CD4-positive, alpha-beta T cell treated with Interleukin-1 beta for 1 hour (primary cell): ENCODE measurements at regions not wholly inside any gene's neighbourhood (a gene's known extent, or its start where the extent isn't known, plus 50 kb on each side); places are given as distances from the start of the nearest gene placed in this dataset.
"Not testable (repeated sequence)": the region's sequence is repeated elsewhere in the genome, so short reads cannot be mapped to it uniquely, and the experiment has no call there.

Experiments
- DNase-seq, 2 donors: peaks; one replicate each; pipeline ENCODE4 v3.0.0-alpha.2; 2020 to 2022

DNA sequence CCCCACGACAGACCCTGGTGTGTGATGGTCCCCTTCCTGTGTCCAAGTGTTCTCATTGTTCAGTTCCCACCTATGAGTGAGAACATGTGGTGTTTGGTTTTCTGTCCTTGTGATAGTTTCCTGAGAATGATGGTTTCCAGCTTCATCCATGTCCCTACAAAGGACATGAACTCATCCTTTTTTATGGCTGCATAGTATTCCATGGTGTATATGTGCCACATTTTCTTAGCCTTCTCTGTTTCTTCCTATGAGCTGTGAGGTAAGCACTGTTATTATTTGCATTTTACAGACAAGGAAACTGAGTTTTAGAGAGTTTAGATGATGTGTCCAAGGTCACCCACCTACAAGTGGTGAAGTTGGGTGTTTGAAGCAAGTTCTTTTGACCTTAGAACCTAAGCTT lies 51.1 kb upstream of the BNC1 start:
- DNase-seq = not testable (repeated sequence)

DNA sequence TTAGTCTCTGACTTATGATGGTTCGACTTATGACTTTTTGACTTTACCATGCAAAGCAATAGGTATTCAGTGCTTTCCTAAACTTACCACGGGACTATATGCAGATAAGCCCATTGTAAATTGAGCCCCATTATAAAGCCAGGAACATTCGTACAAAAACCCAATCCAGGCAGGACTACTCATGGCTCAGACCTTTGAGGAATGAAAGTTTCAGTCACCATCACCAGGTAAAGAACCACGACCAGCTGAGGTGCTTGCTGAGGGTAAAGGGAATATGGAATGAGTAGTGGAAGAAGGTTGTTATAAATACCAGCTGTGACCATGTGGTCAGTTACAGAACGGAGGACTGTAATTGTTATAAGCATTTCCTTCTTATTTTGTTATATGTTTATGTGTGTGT lies 54.9 kb upstream of the BNC1 start:
- no peak for DNase-seq

DNA sequence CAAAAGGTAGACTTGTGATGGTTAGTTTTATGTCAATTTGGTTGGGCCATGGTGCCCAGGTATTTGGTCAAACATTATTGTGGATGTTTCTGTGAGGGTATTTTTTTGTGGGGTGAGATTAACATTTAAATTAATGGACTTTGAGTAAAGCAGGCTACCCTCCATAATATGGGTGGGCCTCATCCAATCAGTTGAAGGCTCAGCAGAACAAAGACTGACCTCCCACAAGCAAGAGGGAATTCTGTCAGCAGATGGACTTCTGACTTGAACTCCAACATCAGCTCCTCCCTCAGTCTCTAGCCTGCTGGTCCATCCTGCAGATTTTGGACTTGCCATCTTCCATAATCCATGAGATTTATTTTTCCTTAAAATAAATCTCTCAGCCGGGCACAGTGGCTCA lies 55.6 kb upstream of the BNC1 start:
- no peak for DNase-seq

DNA sequence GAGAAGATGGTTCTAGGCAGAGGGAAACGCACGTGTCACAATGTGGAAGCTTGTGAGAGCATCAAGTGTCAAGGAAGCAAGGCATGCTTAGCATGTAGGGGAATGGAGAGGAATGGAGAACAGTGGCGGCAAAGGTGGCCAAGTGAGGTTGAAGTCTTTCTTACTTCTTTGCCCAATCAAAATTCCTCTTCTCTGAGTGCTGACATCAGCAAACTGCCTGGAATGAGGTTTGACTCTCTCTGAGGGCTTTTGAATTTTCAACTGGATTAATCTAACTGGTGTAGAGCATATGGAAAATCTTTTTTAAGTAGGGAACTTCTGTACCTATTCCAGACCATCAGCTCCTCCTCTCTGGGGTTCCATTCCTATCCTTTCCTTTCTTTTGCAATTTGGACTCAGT lies 61.9 kb upstream of the BNC1 start:
- DNase-seq = no peak

DNA sequence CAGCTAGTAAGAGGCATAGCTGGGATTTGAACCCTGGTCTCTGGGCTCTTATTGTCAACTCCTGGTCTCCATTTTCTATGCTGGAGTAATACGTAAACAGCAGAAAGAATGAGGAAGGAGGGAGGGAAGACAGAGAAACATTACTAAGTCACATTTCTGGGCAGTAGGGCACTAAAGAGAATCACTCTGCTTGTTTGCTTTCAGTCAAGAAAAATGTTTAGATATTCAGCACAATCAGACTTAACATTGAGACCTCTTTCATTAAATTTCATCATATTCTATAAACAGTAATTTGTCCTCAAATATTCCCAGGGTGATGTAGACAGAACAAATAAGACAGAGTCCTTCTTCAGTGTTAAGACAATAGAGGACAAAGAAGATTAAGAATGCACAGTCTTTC lies 67.7 kb upstream of the BNC1 start:
- DNase-seq = no peak

DNA sequence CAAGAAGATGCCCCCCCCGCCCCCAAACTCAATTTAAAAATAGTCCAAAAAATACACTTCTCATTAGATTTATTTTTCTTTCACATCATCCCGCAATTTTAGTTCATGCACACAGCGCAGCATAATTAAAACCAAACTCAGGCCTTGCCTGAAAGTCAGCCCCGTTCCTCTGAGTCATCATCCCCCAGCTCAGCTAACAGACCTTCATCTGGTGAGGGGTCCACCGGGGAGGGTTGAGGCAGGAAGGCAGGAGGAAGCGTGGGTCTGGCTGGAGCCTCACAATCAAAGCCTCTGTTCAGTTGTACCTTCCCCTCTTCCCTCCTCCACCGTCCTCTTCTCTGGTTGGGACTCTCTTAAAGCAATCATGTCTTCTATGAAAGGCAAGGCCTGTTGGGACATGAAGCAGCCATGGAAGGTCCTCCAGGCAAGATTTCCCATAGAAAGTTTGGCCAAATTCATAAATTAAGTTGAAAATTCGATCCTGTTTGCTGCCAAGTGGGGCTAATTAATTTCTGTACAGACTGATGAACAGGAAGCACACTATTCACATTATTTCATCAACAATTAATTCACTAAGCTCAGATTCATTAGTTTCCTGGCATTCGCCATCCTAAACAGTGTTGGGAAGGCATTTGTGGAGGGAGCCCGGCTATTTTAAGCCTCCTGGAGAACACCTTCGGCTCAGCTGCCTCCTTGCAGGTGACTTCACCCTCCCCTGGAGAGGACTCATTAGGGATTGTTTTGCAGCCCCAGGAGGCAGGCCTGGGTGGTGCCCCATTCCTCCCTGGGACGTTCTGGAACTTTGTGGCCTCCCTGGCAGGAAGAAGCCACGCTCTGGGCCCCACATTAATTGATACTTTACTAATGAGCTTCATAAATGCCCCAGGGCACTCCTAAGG lies 72.3 kb upstream of the BNC1 start:
- DNase-seq = no peak

DNA sequence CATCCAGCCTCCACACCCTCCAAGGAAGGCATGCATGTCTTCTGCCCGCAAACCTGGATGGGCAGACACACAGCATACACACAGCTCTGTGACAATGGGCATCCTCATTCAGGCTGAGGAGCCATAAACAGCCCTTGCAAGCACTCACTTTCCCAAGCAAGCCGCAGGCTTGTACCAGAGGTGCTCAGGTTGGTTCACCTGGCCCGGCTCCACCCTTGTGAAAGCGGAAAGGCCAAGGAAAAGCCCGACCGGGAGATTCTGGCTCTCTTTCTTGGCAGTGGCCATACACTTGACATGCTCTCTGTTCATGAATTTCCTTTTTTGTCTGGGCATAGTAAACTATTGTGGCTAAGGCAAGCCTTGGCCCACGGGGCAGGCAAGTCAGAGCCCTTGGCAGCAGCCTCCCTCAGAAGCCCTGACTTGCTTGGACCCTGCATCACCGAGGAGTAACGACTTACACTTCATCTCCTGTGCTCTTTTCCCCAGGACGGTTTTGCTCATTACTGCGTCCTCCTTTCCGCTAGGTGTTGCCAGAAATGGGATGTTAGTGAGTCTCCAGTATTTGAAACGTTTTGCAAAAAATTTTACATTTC lies 74.6 kb upstream of the BNC1 start:
- no peak for DNase-seq

DNA sequence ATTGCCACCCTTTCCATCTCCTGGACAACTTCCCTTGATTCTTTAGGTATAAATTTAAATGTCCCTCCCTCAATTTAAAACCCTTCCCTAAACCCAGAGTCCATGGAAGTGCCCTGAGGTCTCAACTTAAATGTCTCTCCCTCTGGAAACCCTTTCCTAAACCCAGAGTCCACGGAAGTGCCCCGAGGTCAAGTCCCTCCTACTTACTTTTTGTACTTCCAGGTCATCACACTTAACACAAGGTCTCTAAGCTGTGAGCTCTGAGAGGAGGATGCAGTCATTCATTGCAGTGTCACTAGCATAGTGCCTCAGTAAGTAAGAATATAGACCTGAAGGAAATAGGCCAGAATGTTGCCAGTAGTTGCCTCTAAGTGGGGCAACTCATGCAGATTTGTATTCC lies 78.2 kb upstream of the BNC1 start:
- no peak for DNase-seq

DNA sequence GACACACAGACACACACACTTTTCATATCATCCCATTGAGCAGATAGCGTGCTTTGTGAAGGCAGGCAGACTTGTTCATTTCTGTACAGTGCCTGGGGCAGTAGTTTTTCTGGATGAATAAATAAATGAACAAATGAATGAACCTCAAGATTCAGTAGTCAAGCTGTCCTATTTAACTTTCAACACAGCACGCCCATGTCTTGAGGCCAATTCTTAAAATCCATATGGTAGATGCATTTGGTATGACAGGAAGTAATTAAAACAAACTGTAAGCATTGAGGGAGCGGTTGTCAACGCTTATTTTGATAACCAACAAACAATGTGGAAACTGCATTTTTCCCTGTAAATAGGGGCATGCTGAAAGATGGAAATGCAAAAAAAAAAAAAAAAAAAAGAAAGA lies 80.0 kb upstream of the BNC1 start:
- DNase-seq = no peak

DNA sequence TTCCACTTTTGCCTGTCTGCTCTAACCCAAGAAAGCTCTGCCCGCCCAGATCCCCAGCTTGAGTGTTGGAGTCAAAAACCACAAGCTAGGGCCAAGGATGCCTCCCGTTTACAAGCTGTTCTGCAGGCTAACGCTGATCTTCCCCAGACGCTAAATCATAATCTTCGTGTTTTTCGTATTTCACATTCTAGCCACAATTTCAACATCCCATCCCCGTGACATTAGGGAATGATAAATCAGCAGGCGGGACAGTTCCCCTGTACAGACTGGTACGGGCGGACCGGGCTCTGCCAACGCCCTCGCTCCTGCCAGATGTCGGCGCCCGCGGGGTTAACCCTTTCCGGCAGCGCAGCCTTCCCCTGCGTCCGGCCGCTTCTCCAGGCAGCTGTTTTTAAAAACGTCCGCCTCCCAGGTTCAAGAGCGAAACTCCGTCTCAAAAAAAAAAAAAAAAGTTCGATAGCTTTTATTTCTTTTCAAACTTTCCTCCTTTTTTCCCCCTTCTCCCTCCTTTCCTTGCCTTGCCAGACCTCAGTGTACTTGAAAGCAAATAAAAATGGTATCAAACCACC lies 81.0 kb upstream of the BNC1 start:
- DNase-seq = peak in 1 of 2 donors; percentile 2

DNA sequence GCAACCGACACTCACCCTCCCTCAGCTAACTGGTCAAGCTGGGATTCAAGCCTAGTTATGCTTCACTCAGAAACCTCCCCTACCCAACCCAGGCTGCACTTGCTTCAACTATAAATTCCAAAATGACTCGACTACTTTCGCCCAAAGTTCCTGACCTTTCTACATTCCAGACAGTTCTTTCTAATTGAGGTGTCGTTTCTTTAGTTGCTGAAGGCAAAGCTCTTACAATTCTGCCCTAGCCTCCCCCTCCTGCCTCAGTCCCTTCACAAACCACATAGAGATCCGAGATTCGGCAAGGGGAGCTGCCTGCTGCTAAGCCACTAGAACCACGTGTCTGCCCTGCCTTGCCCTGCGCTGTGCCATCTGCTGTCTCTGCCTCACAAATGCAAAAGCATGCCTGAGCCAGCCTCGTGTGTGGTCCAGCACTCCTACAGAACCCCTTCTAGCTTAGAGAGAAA lies 74.7 kb upstream of the SH3GL3 start:
- no peak for DNase-seq

DNA sequence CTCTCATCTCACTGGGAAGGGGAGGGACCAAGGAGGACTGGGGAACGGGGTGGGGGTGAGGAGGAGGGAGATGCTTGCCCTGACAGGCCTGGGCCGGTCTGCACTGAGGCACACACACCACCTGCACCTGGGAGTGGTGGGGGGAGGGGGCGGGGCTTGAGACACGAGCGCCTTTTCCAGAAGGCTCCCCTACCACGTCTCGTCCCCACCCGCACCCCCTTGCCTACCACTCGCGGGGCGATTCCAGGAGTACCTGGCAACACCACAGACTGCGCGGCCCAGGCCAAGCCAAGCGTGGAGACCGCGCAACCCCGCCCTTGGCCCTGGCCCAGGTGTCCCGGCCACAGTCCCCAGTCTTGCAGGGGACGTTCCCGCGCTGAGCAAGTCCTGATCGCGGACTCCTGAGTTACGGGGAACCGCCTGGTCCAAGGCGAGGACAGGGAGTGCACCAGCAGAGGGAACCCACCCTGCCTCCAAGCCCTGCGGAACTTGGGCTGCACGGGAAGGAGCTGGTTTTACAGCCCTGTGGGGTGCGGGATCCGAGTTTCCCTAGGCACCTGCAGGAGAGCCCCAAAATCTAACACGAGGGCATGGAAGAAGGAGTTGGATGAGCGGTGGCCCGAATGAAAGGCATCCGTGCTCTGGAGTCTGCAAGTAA lies 68.1 kb upstream of the SH3GL3 start:
- no peak for DNase-seq

DNA sequence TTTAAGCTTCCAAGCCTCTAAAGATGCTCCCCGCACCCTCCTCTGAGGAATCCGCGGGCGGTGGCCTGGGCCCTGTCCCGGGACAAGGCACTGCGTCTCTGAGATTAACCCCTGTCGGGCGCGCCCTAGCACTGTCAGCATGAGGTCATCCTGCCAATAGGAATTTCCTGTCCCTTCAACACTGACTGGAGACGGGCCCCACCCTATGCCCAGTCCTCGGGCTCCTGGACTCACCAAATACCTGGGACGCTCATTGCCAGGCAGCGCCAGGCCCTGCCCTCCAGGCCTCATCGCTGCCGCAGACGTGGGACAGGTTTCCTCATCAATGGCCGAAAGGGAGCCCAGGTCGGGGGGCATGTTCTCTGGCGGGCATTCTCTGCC lies 67.6 kb upstream of the SH3GL3 start:
- no peak for DNase-seq

DNA sequence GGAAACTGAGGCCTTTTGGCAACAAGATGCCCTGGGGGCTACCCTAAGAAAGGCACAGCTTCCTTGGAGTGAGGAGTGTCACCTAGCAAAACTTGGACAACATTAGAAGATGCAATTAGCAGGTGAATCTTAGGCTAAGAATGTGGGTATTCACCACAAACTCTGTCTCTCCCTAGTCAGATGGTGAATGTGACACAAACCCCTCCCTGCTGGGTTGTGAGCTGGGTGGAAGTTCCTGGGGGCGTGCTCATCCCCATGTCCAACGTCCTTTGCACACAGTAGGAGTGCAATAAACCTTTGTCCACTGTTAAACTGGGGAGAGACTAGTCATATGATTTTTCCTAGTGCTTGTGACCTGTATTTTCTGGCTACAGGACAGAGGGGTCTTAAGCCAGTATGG lies 67.1 kb upstream of the SH3GL3 start:
- no peak for DNase-seq

DNA sequence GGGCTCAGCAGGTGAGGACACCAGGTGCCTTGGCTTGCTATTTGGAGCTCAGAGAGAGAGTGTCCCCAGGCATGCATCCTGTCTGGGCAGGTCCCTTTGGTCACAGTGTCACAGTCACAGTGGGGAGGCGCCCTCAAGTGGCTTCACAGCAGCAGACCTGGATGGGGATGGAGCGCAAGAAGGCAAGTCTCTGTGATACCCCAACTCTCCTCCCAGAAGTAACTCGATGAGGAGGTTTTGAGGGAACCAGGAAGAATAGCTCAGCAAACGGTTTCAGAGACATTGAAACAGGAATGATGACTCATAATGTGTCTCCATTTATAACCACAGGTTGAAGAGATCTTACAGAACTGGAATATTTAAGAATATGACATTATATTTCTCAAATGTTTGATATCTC lies 66.5 kb upstream of the SH3GL3 start:
- peak in 1 of 2 donors; percentile 3 for DNase-seq

DNA sequence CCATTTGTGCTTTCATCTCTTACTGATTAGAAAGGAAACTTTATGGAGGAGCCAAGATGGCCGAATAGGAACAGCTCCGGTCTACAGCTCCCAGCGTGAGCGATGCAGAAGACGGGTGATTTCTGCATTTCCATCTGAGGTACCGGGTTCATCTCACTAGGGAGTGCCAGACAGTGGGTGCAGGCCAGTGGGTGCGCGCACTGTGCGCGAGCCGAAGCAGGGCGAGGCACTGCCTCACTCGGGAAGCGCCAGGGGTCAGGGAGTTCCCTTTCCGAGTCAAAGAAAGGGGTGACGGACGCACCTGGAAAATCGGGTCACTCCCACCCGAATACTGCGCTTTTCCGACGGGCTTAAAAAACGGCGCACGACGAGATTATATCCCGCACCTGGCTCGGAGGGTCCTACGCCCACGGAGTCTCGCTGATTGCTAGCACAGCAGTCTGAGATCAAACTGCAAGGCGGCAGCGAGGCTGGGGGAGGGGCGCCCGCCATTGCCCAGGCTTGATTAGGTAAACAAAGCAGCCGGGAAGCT lies 63.5 kb upstream of the SH3GL3 start:
- DNase-seq = not testable (repeated sequence)

DNA sequence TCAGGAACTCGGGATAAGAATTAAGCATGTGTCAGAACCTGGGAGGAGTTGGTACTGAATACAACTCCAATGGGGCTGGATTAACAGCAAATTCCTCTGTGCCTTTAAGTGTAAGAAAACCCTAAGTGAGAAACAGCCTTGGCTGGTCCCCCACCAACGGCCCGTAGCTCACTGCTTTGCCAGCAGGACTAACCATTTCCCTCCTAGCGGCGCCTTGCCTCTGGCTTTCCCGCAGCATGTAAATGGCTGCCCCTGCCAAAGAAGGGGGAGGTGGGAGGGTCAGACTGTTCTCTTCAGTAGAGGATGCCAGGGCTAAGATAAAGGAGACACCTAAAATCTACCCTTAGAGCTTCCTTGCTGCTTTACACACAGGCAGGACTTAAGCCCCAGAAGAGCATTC lies 51.0 kb upstream of the SH3GL3 start:
- DNase-seq = no peak
